BJ (cell line): ENCODE measurements at regions not wholly inside any gene's neighbourhood (a gene's known extent, or its start where the extent isn't known, plus 50 kb on each side); places are given as distances from the start of the nearest gene placed in this dataset.

Experiments used
- CTCF ChIA-PET: fragments of 350-600 bp; formaldehyde crosslinking; extraction: SDS; loops from one replicate; lab custom pipeline; 2021; ENCODE audit warnings: antibody characterized with exemption, inconsistent platforms; lab: Yijun Ruan, JAX
- POLR2A ChIA-PET: fragments of 300-600 bp; sonication (Branson Sonifier 250); formaldehyde crosslinking; extraction: SDS; loops from one replicate; lab custom pipeline; 2021; ENCODE audit warnings: antibody characterized with exemption; lab: Charles Lee
- DNase-seq: peaks from one replicate; pipeline ENCODE4 v3.0.0-alpha.2; 2011; ENCODE audit warnings: low read depth
- H3K27me3 ChIP-seq: 2 replicates; pipeline ENCODE4 v1.6.0; 2011; ENCODE audit warnings: low read length; ENCODE audit not compliant: control insufficient read depth, insufficient read depth
- H3K36me3 ChIP-seq: 2 replicates; pipeline ENCODE4 v1.5.1; 2011; ENCODE audit warnings: low read length; ENCODE audit not compliant: control insufficient read depth, insufficient read depth
- H3K4me3 ChIP-seq: 2 replicates; pipeline ENCODE4 v1.5.1; 2011; ENCODE audit warnings: low read depth, mild to moderate bottlenecking, control low read depth, low read length
- TF ChIP-seq, protein P1 (sequence below): IDR thresholded peaks from 2 replicates; pipeline ENCODE4 v1.5.1; 2011; ENCODE audit warnings: low read depth, mild to moderate bottlenecking, control low read depth, inconsistent platforms, low read length, moderate library complexity; ENCODE audit not compliant: insufficient read depth

DNA sequence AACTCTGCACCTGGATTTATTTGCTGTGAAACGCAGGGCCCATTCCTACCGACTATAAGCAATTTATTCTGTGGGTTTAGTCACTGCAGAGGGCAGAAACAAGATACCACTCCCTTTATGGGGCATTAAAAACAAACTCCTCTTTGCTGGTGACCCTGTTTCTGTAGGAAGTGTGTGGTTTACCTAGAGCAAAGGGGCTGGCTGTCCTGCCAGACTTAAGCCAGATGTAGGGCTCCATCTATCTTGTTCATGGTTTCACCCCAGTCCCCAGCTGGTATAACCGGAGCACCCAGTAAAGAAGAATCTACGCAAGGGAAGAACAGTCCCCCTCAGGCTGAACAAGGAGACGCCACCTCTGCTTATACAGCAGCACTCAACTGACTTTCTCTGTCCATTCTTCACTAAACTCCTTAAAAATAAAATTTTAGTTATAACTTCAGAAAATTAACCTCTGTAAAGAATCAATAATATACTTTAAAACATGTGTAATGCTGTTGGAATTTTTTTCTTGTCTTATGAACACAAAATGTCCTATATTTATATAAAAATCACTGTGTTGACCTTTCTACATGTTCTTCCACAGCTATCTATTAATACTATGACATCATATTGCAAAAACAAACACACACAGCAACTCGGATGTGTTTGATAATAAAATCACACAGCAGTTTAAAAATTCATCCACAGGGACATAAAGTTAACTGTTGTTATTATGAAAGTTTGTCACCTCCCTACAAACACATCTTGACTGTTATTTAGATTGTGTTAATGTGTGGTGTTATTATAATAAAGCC, 126.1 kb upstream of the RPS6KA2 start:
- TF ChIP-seq, protein P1, sequence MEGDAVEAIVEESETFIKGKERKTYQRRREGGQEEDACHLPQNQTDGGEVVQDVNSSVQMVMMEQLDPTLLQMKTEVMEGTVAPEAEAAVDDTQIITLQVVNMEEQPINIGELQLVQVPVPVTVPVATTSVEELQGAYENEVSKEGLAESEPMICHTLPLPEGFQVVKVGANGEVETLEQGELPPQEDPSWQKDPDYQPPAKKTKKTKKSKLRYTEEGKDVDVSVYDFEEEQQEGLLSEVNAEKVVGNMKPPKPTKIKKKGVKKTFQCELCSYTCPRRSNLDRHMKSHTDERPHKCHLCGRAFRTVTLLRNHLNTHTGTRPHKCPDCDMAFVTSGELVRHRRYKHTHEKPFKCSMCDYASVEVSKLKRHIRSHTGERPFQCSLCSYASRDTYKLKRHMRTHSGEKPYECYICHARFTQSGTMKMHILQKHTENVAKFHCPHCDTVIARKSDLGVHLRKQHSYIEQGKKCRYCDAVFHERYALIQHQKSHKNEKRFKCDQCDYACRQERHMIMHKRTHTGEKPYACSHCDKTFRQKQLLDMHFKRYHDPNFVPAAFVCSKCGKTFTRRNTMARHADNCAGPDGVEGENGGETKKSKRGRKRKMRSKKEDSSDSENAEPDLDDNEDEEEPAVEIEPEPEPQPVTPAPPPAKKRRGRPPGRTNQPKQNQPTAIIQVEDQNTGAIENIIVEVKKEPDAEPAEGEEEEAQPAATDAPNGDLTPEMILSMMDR = no peak
- no peak for DNase-seq
- H3K4me3 ChIP-seq = no peak overlapping the region
- H3K36me3 ChIP-seq = no peaks in the 10 kb centered on the region
- CTCF ChIA-PET = no interaction called here
- peaks cover 3% of the 10 kb centered on the region; the same call in 1 of the 2 replicates for H3K27me3 ChIP-seq
- POLR2A ChIA-PET = no interaction called here

DNA sequence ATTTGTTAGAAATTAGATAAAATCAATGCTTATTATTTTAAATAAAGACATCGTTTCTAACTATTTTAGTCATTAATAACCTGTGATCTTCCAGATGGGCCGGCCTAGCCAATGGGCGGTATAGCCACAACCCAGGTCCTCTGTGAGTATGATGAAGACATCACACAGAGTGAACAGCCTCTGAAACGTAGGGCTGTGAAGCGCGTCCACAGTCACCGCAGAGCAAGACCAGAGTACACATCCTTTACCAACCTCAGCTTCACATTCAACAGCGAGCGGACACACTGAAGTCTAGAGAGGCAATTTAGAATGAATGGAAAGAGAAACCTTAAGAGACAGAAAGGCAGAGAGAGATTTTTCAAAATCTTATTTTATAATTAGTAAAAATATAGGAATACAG, 125.0 kb upstream of the RPS6KA2 start:
- DNase-seq = no peak
- H3K27me3 ChIP-seq = no peaks in the 10 kb centered on the region
- POLR2A ChIA-PET = no interaction called here
- TF ChIP-seq, protein P1 = no peak
- no peak overlapping the region for H3K4me3 ChIP-seq
- CTCF ChIA-PET = no interaction called here
- H3K36me3 ChIP-seq = no peaks in the 10 kb centered on the region

DNA sequence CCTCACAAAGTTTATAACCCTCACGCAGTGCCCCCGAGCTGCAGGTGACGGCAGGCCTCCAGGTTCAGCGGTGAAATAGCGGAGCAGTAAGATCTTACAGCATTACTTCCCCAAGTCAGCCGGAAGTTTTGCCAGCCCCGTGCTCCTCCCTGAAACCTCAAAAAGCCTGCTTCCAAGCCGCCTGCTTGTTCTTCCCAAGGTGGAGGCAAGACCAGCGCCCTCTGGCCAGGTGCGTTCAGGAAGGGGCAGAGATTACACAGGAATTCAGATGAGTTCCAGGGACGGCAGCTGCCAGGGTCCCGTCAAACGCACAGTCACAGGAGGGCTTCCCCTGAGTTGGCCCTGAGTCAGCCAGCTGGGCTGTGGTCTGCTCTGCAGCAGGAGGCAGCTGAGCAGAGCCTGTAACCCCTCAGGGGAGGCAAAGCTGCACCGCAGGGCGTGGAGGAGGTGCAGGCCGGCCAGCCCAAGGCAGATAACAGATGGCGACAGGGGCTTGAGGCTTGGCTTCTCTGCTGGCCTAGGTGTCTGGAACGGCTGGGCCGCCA, 124.1 kb upstream of the RPS6KA2 start:
- TF ChIP-seq, protein P1 = no peak
- Histone ChIP-seq H3K36me3 (no peaks in the 10 kb centered on the region), H3K27me3 (no peaks in the 10 kb centered on the region), H3K4me3 (no peak overlapping the region)
- ChIA-PET POLR2A (no interaction called here), CTCF (no interaction called here)
- DNase-seq = no peak

DNA sequence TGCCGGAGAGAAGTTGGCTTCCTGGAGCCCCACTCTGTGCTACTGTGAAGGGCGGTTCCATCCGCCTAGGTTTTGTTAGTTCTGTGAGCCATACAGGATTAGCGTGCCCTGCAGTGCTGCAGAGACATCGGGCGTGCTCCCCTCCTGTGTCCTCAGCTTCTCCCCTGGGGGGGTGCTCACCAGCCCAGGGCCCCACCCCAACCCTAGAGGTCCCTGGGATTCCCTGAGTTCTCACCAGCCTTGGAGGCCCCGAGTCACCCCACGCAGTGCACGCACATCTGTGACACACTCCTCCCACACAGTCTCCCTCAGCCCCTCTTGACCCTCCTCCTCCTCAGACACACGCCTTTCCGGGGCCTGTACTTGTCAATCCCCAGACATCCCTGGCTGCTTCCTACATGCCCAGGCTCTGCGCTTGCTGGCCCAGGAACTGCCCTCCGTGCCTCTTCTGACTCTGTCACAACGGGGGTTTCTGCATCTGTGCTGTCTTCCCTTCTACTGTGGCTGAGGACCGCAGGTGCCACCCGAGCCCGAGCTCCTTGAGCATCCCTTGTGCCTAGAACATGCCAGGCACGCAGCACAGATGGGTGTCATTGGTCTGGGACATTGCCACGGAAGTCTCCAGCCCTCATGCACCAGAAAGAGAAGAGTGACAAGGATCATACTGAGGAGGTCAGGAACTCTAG, 123.2 kb upstream of the RPS6KA2 start:
- TF ChIP-seq, protein P1 = no peak
- H3K36me3 ChIP-seq = no peaks in the 10 kb centered on the region
- ChIA-PET POLR2A (no interaction called here), CTCF (no interaction called here)
- no peak overlapping the region for H3K4me3 ChIP-seq
- no peaks in the 10 kb centered on the region for H3K27me3 ChIP-seq
- DNase-seq = no peak

DNA sequence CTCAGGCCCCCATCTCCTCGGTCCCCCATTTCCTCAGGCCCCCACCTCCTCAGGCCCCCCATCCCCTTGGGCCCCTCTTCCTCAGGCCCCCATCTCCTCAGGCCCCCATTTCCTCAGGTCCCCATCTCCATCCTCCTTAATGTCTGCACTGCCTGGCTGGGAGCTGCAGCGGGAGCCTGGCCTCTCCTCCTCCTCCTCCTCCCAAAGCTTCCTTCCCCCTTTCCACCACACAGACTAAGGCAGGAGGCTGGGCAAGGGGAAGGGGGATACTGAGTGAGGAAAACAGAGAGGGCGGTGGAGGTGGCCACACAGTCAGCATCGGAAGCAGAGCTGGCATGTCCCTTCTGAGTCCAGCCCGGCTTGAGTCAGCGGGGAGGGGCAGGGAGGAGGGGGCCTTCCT, 122.6 kb upstream of the RPS6KA2 start:
- POLR2A ChIA-PET = no interaction called here
- no peaks in the 10 kb centered on the region for H3K27me3 ChIP-seq
- TF ChIP-seq, protein P1 = no peak
- no peak overlapping the region for H3K4me3 ChIP-seq
- no peak for DNase-seq
- no peaks in the 10 kb centered on the region for H3K36me3 ChIP-seq
- CTCF ChIA-PET = no interaction called here
